ENCODE measurements at regions not wholly inside any gene's neighbourhood (a gene's known extent, or its start where the extent isn't known, plus 50 kb on each side); places are given as distances from the start of the nearest gene placed in this dataset.

- TF ChIP-seq, protein P1, sequence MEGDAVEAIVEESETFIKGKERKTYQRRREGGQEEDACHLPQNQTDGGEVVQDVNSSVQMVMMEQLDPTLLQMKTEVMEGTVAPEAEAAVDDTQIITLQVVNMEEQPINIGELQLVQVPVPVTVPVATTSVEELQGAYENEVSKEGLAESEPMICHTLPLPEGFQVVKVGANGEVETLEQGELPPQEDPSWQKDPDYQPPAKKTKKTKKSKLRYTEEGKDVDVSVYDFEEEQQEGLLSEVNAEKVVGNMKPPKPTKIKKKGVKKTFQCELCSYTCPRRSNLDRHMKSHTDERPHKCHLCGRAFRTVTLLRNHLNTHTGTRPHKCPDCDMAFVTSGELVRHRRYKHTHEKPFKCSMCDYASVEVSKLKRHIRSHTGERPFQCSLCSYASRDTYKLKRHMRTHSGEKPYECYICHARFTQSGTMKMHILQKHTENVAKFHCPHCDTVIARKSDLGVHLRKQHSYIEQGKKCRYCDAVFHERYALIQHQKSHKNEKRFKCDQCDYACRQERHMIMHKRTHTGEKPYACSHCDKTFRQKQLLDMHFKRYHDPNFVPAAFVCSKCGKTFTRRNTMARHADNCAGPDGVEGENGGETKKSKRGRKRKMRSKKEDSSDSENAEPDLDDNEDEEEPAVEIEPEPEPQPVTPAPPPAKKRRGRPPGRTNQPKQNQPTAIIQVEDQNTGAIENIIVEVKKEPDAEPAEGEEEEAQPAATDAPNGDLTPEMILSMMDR (IDR thresholded peaks at IDR 0.05; ENCODE audit: insufficient read depth, low read depth, low read length): no peak
- DNase-seq (ENCODE audit: low read depth): no peak
- H3K4me3 ChIP-seq (ENCODE audit: low read depth, low read length): no peak overlapping the region
These were observed 50.2 kb upstream of the LRP8 start for GRCh38 chr1:53378061-53378460.

GRCh38 chr1:53378932-53379661 lies 51.2 kb upstream of the LRP8 start:
- TF ChIP-seq, protein P1 (IDR thresholded peaks at IDR 0.05; ENCODE audit: insufficient read depth, low read depth, low read length): no peak
- H3K4me3 ChIP-seq (ENCODE audit: low read depth, low read length): no peak overlapping the region
- DNase-seq (ENCODE audit: low read depth): no peak

DNA sequence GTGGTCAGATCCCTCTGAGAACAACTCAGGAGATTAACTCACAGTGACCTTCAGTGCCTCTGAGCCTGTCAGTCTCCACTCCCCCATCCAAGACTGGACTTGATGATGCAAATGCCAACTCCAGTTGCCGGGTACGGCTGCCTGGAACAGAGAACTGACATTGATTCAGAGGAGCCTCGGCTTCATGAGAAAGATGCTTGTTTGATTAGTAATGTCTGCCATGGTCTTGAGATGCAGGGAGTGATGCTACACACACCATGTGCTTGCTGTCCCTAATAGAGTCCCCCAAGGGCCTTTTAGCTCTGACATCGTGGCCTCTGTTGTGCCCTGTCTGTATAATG lies 51.8 kb upstream of the LRP8 start:
- DNase-seq (ENCODE audit: low read depth): no peak

DNA sequence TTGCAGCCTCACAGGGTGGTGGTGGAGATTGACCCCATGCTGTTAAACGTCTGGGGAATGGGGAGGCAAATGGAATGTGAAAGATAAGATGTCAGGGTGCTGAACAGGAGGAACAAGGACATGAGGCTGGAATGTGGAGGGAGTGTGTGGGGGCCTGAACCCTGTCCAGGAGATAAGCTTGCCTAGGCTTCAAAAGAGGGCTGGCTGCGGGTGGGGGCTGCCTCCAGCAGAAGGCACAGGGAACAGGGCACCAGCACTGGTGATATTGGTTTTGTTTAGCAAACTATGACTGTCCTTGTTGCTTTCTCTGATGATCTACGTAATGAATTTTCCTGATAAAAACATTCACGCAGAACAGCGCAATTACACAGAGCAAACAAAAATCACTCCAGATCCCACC lies 52.4 kb upstream of the LRP8 start:
- no peak for DNase-seq (ENCODE audit: low read depth)
- TF ChIP-seq, protein P1 (IDR thresholded peaks at IDR 0.05; ENCODE audit: insufficient read depth, low read depth, low read length): no peak
- H3K4me3 ChIP-seq (ENCODE audit: low read depth, low read length): no peak overlapping the region

More for the DNA sequence above, 51.8 kb upstream of the LRP8 start:
- H3K4me3 ChIP-seq (ENCODE audit: low read depth, low read length): no peak overlapping the region
- TF ChIP-seq, protein P1 (IDR thresholded peaks at IDR 0.05; ENCODE audit: insufficient read depth, low read depth, low read length): no peak

- no peak overlapping the region for H3K4me3 ChIP-seq (ENCODE audit: low read depth, low read length)
- TF ChIP-seq, protein P1 (IDR thresholded peaks at IDR 0.05; ENCODE audit: insufficient read depth, low read depth, low read length): no peak
- no peak for DNase-seq (ENCODE audit: low read depth)
These were observed 54.0 kb upstream of the LRP8 start for GRCh38 chr1:53381790-53382401.

- no peak overlapping the region for H3K4me3 ChIP-seq (ENCODE audit: low read depth, low read length)
- TF ChIP-seq, protein P1 (IDR thresholded peaks at IDR 0.05; ENCODE audit: insufficient read depth, low read depth, low read length): no peak
These were observed 55.4 kb upstream of the LRP8 start for GRCh38 chr1:53383136-53383870.

More at GRCh38 chr1:53383136-53383870, 55.4 kb upstream of the LRP8 start:
- DNase-seq (ENCODE audit: low read depth): no peak
